Osteoblast (primary cell): ENCODE measurements at regions not wholly inside any gene's neighbourhood (a gene's known extent, or its start where the extent isn't known, plus 50 kb on each side); places are given as distances from the start of the nearest gene placed in this dataset.

Experiments
- DNase-seq: peaks from one replicate; pipeline ENCODE4 v3.0.0; 2011; ENCODE audit warnings: low spot score, mixed read lengths; ENCODE audit not compliant: insufficient read length; ENCODE audit errors: missing footprints
- H2AFZ ChIP-seq: 2 replicates; pipeline ENCODE4 v1.6.0; 2011; ENCODE audit warnings: mild to moderate bottlenecking, low read length
- H3K27ac ChIP-seq: 2 replicates; pipeline ENCODE4 v1.5.1; 2011; ENCODE audit warnings: mild to moderate bottlenecking, low read depth, low read length, moderate library complexity
- H3K27me3 ChIP-seq: 2 replicates; pipeline ENCODE4 v1.6.0; 2012; ENCODE audit warnings: mild to moderate bottlenecking, control low read depth, inconsistent platforms, low read length, moderate library complexity; ENCODE audit not compliant: insufficient read depth
- H3K36me3 ChIP-seq: 2 replicates; pipeline ENCODE4 v1.5.1; 2011; ENCODE audit warnings: mild to moderate bottlenecking, low read length, control low read depth, moderate library complexity; ENCODE audit not compliant: insufficient read depth
- H3K4me1 ChIP-seq: 2 replicates; pipeline ENCODE4 v1.5.1; 2011; ENCODE audit warnings: mild to moderate bottlenecking, low read length, control low read depth, moderate library complexity; ENCODE audit not compliant: insufficient read depth
- H3K4me2 ChIP-seq: 2 replicates; pipeline ENCODE4 v1.6.0; 2011; ENCODE audit warnings: mild to moderate bottlenecking, low read length; ENCODE audit not compliant: insufficient read depth
- H3K4me3 ChIP-seq: fragments of 200-600 bp; sonication (generic); 3 replicates; pipeline ENCODE4 v1.5.1; 2012; ENCODE audit warnings: mild to moderate bottlenecking, low read length, inconsistent platforms; ENCODE audit not compliant: insufficient read depth
- H3K79me2 ChIP-seq: 2 replicates; pipeline ENCODE4 v1.6.0; 2012; ENCODE audit warnings: mild to moderate bottlenecking, low read length, control low read depth, inconsistent platforms; ENCODE audit not compliant: insufficient read depth
- H3K9me3 ChIP-seq: 2 replicates; pipeline ENCODE4 v1.5.1; 2011; ENCODE audit warnings: low read depth, low read length, control low read depth
- H4K20me1 ChIP-seq: 2 replicates; pipeline ENCODE4 v1.6.0; 2012; ENCODE audit warnings: mild to moderate bottlenecking, low read length, control low read depth; ENCODE audit not compliant: insufficient read depth
- TF ChIP-seq, protein P1 (sequence below): IDR thresholded peaks from 2 replicates; pipeline ENCODE4 v1.5.1; 2011; ENCODE audit warnings: mild to moderate bottlenecking, low read depth, low read length, moderate library complexity; ENCODE audit errors: extremely low read depth

DNA sequence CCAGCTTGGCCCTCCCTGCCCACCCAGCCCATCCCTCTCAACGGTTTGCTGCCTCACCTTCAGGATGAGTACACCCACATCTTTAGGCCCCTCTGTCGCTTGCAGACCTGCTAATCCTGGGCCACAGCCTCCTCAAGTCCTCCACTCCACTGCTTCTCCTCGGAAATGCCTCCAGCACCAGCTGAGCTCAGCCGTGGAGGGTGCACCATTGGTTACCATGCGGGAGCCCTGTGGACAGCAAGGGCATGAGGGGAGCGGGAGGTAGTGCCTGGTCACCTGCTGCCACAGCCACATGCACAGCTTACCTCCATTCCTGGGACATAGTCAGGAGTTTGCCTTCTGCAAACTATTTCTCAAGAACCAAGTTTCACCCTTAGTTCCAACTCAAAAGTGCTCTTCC, 286.3 kb upstream of the ZMIZ1 start:
- Histone ChIP-seq H3K27ac (no peak overlapping the region), H3K27me3 (peaks cover 40% of the 10 kb centered on the region), H3K4me2 (no peak overlapping the region), H3K4me1 (no peaks in the 10 kb centered on the region), H4K20me1 (no peaks in the 10 kb centered on the region), H2AFZ (no peak overlapping the region), H3K9me3 (peaks cover 2% of the 10 kb centered on the region), H3K79me2 (no peaks in the 10 kb centered on the region), H3K4me3 (no peak overlapping the region), H3K36me3 (no peaks in the 10 kb centered on the region)
- TF ChIP-seq, protein P1, sequence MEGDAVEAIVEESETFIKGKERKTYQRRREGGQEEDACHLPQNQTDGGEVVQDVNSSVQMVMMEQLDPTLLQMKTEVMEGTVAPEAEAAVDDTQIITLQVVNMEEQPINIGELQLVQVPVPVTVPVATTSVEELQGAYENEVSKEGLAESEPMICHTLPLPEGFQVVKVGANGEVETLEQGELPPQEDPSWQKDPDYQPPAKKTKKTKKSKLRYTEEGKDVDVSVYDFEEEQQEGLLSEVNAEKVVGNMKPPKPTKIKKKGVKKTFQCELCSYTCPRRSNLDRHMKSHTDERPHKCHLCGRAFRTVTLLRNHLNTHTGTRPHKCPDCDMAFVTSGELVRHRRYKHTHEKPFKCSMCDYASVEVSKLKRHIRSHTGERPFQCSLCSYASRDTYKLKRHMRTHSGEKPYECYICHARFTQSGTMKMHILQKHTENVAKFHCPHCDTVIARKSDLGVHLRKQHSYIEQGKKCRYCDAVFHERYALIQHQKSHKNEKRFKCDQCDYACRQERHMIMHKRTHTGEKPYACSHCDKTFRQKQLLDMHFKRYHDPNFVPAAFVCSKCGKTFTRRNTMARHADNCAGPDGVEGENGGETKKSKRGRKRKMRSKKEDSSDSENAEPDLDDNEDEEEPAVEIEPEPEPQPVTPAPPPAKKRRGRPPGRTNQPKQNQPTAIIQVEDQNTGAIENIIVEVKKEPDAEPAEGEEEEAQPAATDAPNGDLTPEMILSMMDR: no peak
- no peak for DNase-seq

DNA sequence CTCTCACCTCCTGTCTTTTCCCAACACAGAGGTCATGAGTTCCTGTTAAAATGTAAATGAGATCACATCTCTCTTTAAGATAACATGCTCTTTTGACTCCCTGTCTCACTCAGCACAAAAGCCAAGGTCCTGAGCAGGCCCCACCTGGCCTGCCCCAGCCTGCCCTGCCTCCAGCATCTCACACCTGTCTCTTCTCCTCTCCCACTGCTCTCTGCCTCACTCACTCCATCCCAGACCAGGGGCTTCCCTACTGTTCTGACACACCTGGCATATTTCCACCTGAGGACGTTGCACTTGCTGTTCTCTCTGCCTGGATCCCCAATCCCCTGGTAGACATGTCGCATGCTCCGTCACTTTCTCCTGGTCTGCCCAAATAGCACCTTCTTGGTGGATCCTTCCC, 285.0 kb upstream of the ZMIZ1 start:
- Histone ChIP-seq H3K27ac (no peak overlapping the region), H3K27me3 (peaks cover 52% of the 10 kb centered on the region), H3K4me1 (no peaks in the 10 kb centered on the region), H2AFZ (no peak overlapping the region), H3K4me2 (no peak overlapping the region), H3K4me3 (no peak overlapping the region), H3K36me3 (no peaks in the 10 kb centered on the region), H3K79me2 (no peaks in the 10 kb centered on the region), H4K20me1 (no peaks in the 10 kb centered on the region), H3K9me3 (peaks cover 2% of the 10 kb centered on the region)
- TF ChIP-seq, protein P1: no peak
- no peak for DNase-seq

DNA sequence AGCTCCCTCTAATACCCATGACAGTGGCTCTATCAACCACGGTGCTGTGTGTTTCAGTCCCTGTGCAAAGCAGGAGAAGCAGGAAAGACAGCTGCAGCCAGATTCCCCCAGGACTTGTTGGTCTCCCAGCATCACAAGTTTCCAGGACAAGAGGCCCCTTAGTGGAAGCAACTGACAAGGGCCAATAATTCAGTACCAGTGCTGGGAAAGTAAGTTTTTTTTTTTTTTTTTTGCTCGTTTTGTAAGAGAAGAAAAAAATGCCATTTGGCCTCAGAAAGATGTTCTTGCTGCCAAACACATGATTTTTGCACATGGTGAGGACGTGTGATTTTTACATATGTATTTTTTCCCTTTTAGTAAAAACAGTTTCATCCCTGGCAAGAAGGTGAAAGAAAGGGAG, 284.2 kb upstream of the ZMIZ1 start:
- TF ChIP-seq, protein P1: no peak
- Histone ChIP-seq H4K20me1 (no peaks in the 10 kb centered on the region), H3K9me3 (peaks cover 2% of the 10 kb centered on the region), H3K4me2 (no peak overlapping the region), H3K27me3 (peaks cover 60% of the 10 kb centered on the region), H3K4me1 (no peaks in the 10 kb centered on the region), H3K4me3 (no peak overlapping the region), H3K36me3 (no peaks in the 10 kb centered on the region), H3K79me2 (no peaks in the 10 kb centered on the region), H3K27ac (no peak overlapping the region), H2AFZ (no peak overlapping the region)
- no peak for DNase-seq

DNA sequence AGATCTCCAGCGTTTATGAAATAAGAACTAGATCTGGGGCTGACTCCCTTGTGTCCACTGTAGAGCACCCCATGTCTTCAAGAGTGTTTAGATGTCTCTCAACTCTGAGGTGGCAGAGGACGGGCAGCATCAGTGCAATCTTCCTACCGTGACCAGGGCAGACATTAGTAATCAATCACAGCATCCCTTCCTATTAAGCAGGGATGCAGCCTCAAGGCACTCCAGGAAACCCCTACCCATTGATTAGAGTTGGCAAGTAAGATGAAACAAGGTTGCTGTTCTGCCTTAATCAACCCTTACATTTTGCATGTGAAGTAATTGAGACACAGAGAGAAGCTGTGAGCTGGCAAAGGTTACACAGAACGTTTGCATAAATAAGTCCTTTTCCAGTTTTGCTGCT, 283.7 kb upstream of the ZMIZ1 start:
- Histone ChIP-seq H4K20me1 (no peaks in the 10 kb centered on the region), H3K36me3 (no peaks in the 10 kb centered on the region), H3K79me2 (no peaks in the 10 kb centered on the region), H3K27ac (no peak overlapping the region), H3K4me3 (no peak overlapping the region), H2AFZ (no peak overlapping the region), H3K4me2 (no peak overlapping the region), H3K4me1 (no peaks in the 10 kb centered on the region), H3K9me3 (peaks cover 2% of the 10 kb centered on the region), H3K27me3 (peaks cover 60% of the 10 kb centered on the region)
- TF ChIP-seq, protein P1: no peak
- DNase-seq: no peak
